Neutrophil (primary cell): ENCODE measurements at regions not wholly inside any gene's neighbourhood (a gene's known extent, or its start where the extent isn't known, plus 50 kb on each side); places are given as distances from the start of the nearest gene placed in this dataset.

Experiments
- H3K27ac ChIP-seq: fragments of 200-600 bp; sonication (generic); 2 replicates; pipeline ENCODE4 v1.5.1; 2016; ENCODE audit warnings: mild to moderate bottlenecking, moderate library complexity
- H3K27me3 ChIP-seq: fragments of 200-600 bp; sonication (generic); 2 replicates; pipeline ENCODE4 v1.6.0; 2016; ENCODE audit warnings: mild to moderate bottlenecking
- H3K36me3 ChIP-seq: fragments of 200-600 bp; sonication (generic); 2 replicates; pipeline ENCODE4 v1.5.1; 2017
- H3K4me1 ChIP-seq, 2 experiments: fragments of 200-600 bp in 1 of 2; sonication (generic) in 1 of 2; 1 replicate in 1 of 2; 2 replicates in 1 of 2; pipeline versions ENCODE4 v1.5.1 to v1.6.1; 2013 to 2016; ENCODE audit warnings: low read depth in 1 of 2, low read length in 1 of 2, mild to moderate bottlenecking in 1 of 2, moderate library complexity in 1 of 2; ENCODE audit not compliant: control insufficient read depth in 1 of 2, insufficient read depth in 1 of 2
- H3K4me3 ChIP-seq, 2 experiments: fragments of 200-600 bp in 1 of 2; sonication (generic) in 1 of 2; 1 replicate in 1 of 2; 2 replicates in 1 of 2; pipeline ENCODE4 v1.5.1; 2013 to 2016; ENCODE audit warnings: low read depth in 1 of 2, low read length in 1 of 2, mild to moderate bottlenecking in 1 of 2, moderate library complexity in 1 of 2
- H3K9me3 ChIP-seq: fragments of 200-600 bp; sonication (generic); 2 replicates; pipeline ENCODE4 v1.5.1; 2016
- TF ChIP-seq, protein P1 (sequence below): fragments of 200-600 bp; sonication (generic); IDR thresholded peaks from 2 replicates; pipeline ENCODE4 v1.5.1; 2016; ENCODE audit warnings: antibody characterized with exemption

- Histone ChIP-seq H3K4me1 (no peaks in the 10 kb centered on the region), H3K27me3 (no peaks in the 10 kb centered on the region), H3K36me3 (no peaks in the 10 kb centered on the region), H3K4me3 (no peak overlapping the region), H3K27ac (no peak overlapping the region), H3K9me3 (no peaks in the 10 kb centered on the region)
- TF ChIP-seq, protein P1, sequence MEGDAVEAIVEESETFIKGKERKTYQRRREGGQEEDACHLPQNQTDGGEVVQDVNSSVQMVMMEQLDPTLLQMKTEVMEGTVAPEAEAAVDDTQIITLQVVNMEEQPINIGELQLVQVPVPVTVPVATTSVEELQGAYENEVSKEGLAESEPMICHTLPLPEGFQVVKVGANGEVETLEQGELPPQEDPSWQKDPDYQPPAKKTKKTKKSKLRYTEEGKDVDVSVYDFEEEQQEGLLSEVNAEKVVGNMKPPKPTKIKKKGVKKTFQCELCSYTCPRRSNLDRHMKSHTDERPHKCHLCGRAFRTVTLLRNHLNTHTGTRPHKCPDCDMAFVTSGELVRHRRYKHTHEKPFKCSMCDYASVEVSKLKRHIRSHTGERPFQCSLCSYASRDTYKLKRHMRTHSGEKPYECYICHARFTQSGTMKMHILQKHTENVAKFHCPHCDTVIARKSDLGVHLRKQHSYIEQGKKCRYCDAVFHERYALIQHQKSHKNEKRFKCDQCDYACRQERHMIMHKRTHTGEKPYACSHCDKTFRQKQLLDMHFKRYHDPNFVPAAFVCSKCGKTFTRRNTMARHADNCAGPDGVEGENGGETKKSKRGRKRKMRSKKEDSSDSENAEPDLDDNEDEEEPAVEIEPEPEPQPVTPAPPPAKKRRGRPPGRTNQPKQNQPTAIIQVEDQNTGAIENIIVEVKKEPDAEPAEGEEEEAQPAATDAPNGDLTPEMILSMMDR: no peak
These were observed 152.5 kb upstream of the ZMIZ1 start for GRCh38 chr10:78916227-78916626.

GRCh38 chr10:78919181-78919966 lies 149.4 kb upstream of the ZMIZ1 start:
- H3K27me3 ChIP-seq: no peaks in the 10 kb centered on the region
- H3K9me3 ChIP-seq: no peaks in the 10 kb centered on the region
- no peak overlapping the region for H3K4me3 ChIP-seq
- H3K27ac ChIP-seq: no peak overlapping the region
- H3K4me1 ChIP-seq: no peaks in the 10 kb centered on the region
- TF ChIP-seq, protein P1: no peak
- H3K36me3 ChIP-seq: no peaks in the 10 kb centered on the region

DNA sequence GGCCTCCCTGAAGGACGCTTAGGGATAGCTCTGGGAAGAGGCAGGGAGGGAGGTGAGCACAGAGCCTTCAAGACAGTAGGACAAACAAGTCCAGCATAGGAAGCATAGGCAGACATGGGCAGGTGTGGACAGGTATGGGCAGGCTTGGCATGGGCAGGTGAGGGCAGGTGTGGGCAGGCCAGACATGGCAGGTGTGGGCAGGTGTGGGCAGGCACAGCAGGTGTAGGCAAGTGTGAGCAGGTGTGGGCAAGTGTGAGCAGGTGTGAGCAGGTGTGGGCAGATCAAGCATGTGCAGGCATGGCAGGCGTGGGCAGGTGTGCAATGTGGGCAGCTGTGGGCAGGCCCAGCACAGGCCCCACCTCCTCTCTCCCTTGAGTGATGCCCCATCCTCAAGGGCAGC lies 148.8 kb upstream of the ZMIZ1 start:
- no peaks in the 10 kb centered on the region for H3K9me3 ChIP-seq
- no peaks in the 10 kb centered on the region for H3K27me3 ChIP-seq
- H3K4me1 ChIP-seq: no peaks in the 10 kb centered on the region
- H3K27ac ChIP-seq: no peak overlapping the region
- no peak overlapping the region for H3K4me3 ChIP-seq
- TF ChIP-seq, protein P1: no peak
- no peaks in the 10 kb centered on the region for H3K36me3 ChIP-seq

DNA sequence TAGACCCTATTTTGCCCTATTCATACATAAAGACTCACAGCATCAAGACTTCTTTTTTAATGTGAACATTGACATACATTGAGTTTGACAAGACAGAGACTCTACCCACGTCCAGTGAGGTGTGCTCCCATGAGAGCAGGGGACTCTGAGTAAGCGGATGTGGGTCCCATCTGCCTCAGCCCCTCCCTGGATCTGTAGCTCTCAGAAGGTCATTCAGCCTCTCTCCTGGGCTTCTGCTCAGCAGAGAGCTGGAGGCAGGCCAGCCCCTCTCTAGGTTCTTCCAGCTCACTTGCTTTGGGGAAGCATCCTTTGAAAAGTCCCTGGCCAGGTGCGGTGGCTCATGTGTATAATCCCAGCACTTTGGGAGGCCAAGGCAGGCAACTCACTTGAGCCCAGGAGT lies 146.9 kb upstream of the ZMIZ1 start:
- no peaks in the 10 kb centered on the region for H3K27me3 ChIP-seq
- no peak overlapping the region for H3K27ac ChIP-seq
- TF ChIP-seq, protein P1: no peak
- H3K36me3 ChIP-seq: no peaks in the 10 kb centered on the region
- no peaks in the 10 kb centered on the region for H3K9me3 ChIP-seq
- no peak overlapping the region for H3K4me3 ChIP-seq
- H3K4me1 ChIP-seq: no peaks in the 10 kb centered on the region

DNA sequence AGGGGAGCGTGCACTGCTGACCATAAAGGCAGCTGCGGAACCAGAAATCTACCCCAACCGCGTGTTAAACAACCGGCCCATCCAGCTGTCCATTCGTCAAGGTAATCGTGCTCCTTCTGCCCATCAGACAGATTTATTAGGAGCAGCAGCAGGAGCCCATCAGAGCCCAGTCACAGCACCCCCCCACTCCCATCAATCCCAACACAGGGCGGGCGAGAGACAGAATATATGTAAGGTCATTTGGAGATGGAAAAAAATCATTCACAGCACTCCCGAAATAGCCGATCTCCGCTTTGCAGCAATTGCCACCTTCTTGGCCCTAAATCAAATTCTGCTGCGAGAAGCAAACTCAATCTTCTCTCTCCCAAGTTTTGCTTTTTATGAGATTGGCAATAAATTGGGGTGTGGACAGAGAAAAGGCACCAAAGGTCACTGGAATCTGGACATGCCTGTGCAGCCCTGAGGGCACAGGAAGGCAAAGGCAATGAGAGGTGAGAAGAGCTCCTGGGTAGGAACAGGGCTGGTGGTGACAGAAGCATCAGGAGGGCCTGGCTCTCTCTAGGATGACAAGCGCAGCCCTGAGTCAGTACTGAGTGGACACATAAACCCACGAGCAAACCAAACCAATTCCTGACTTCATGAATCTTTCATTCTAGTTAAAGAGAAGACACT lies 145.0 kb upstream of the ZMIZ1 start:
- no peaks in the 10 kb centered on the region for H3K36me3 ChIP-seq
- no peaks in the 10 kb centered on the region for H3K9me3 ChIP-seq
- no peaks in the 10 kb centered on the region for H3K27me3 ChIP-seq
- no peak overlapping the region for H3K4me3 ChIP-seq
- TF ChIP-seq, protein P1: no peak
- no peaks in the 10 kb centered on the region for H3K4me1 ChIP-seq
- H3K27ac ChIP-seq: no peak overlapping the region
